ENCODE measurements at regions not wholly inside any gene's neighbourhood (a gene's known extent, or its start where the extent isn't known, plus 50 kb on each side); places are given as distances from the start of the nearest gene placed in this dataset.

GRCh38 chr16:59161679-59162078, 427.6 kb upstream of the GOT2 start:
- FAIRE-seq (no peak), DNase-seq (ENCODE audit: low read depth in 1 of 2, low spot score in 1 of 2) (no peak), ATAC-seq (no peak)
- Histone ChIP-seq H3K4me3 (no peak overlapping the region), H3K4me2 (no peak overlapping the region), H3K9me3 (no peaks in the 10 kb centered on the region), H3K4me1 (no peaks in the 10 kb centered on the region), H3K27ac (no peak overlapping the region)
- CTCF ChIA-PET = no interaction called here
- WGBS (ENCODE audit: missing lambda C conversion rate) = 44% methylated on average over 3 of the region's 3 CpGs
- POLR2A ChIA-PET = no interaction called here
- TF ChIP-seq EHF (CRISPR knock-in tag; IDR thresholded peaks at IDR 0.05) = no peak
- no peak for TF ChIP-seq KDM1A (IDR thresholded peaks at IDR 0.05; ENCODE audit: low read depth)
- no peak for TF ChIP-seq CHD2 (IDR thresholded peaks at IDR 0.05; ENCODE audit: low read length, partially characterized antibody)
- TF ChIP-seq FOSL2 (IDR thresholded peaks at IDR 0.05) = no peak
- no peak for TF ChIP-seq FOSL2 (CRISPR knock-in tag; IDR thresholded peaks at IDR 0.05)
- no peak for TF ChIP-seq NFE2L2 (conservative IDR thresholded peaks at IDR 0.05; ENCODE audit: low read length)
- no peak for TF ChIP-seq TP53 (CRISPR knock-in tag; IDR thresholded peaks at IDR 0.05)
- no peak for TF ChIP-seq BCL3 (IDR thresholded peaks at IDR 0.05)
- no peak for TF ChIP-seq ZSCAN20 (CRISPR knock-in tag; IDR thresholded peaks at IDR 0.05)
- TF ChIP-seq CTCF (IDR thresholded peaks at IDR 0.05) = no peak
- no peak for TF ChIP-seq HES2 (IDR thresholded peaks at IDR 0.05)
- TF ChIP-seq RARB (CRISPR knock-in tag; IDR thresholded peaks at IDR 0.05) = no peak
- no peak for TF ChIP-seq HOXA7 (CRISPR knock-in tag; IDR thresholded peaks at IDR 0.05)
- TF ChIP-seq RFX5 (IDR thresholded peaks at IDR 0.05) = no peak
- no peak for TF ChIP-seq POLR2AphosphoS2 (conservative IDR thresholded peaks at IDR 0.05; ENCODE audit: low read length)
- no peak for TF ChIP-seq NPAS2 (CRISPR knock-in tag; IDR thresholded peaks at IDR 0.05; ENCODE audit: borderline replicate concordance)
- no peak for TF ChIP-seq MYC (IDR thresholded peaks at IDR 0.05; ENCODE audit: borderline replicate concordance, low read length)

DNA sequence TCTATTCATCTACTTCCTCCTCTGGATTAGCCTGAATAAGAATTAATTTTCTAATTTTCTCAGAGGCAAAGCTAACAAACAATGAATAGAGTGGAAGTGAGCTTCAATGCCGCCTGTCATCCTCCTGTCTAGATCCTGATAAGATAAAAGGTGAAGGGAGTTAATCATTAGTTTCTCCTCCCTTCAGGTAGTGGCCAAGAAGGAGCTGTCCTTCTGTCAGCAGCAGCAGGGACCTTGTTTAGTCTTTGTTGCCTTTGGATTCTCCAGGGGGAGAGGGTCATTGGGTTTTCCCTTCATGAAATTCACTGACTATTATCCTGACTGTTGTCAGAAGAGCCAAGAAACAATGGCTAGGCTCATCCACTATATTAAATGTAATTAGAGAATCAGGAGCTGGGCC, 420.2 kb upstream of the GOT2 start:
- 27% methylated on average over 1 of the region's 1 CpG for WGBS (ENCODE audit: missing lambda C conversion rate)
- DNase-seq (ENCODE audit: low read depth in 1 of 2, low spot score in 1 of 2) = no peak

More for the DNA sequence above, 420.2 kb upstream of the GOT2 start:
- H3K4me3 ChIP-seq = no peak overlapping the region
- no peaks in the 10 kb centered on the region for H3K4me1 ChIP-seq
- no peak overlapping the region for H3K4me2 ChIP-seq
- ChIA-PET CTCF (interaction anchor here (1.1 kb wide), 1 partner anchor 9 kb away, joined by 3 read pairs; no protein-coding TSS in a partner anchor), POLR2A (no interaction called here)
- FAIRE-seq (no peak), ATAC-seq (no peak)
- TF ChIP-seq HES2 (IDR thresholded peaks at IDR 0.05) = no peak
- TF ChIP-seq MAFK (IDR thresholded peaks at IDR 0.05; ENCODE audit: partially characterized antibody) = no peak
- TF ChIP-seq E2F6 (IDR thresholded peaks at IDR 0.05; ENCODE audit: borderline replicate concordance, low read depth) = no peak
- TF ChIP-seq ZSCAN20 (CRISPR knock-in tag; IDR thresholded peaks at IDR 0.05) = no peak
- TF ChIP-seq ELK1 (IDR thresholded peaks at IDR 0.05; ENCODE audit: low read depth, low read length) = no peak
- no peak for TF ChIP-seq CBX8 (IDR thresholded peaks at IDR 0.05)
- no peak for TF ChIP-seq CHD4 (IDR thresholded peaks at IDR 0.05; ENCODE audit: borderline replicate concordance)
- H3K9me3 ChIP-seq = no peaks in the 10 kb centered on the region
- no peak overlapping the region for H3K27ac ChIP-seq
